ENCODE measurements at regions not wholly inside any gene's neighbourhood (a gene's known extent, or its start where the extent isn't known, plus 50 kb on each side); places are given as distances from the start of the nearest gene placed in this dataset. TPM values are rescaled to one million over a fixed set of nuclear protein-coding genes. Genes with fewer than 3 reads are reported as not detected.

DNA sequence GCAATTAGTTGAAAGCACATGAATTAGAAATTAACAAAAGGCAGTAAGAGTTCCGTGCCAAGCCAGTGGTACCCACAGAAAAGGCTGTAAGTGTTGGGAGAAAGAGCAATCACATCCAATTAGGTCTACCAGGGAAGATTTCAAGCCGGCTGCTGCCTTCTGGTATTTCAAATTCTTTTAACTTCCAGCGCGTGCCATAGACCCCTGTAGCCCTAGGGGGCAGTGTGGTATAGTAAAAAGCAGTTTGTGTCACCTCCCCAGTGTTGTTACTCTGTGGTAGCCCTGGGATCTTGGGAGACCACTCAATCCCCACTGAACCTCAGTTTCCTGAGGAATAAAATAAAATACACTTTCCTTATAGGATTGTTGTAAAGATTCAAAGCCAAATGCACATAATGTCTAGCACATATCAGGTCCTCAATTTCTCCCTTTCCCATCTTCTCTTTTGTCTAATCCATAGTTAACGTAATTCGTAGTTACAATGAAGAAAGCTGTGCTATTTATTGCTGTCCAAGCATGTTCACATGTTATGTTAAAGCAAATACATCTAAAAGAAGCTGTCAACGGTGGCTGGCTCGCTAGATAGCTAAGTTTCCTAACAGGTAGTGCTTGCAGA lies 230.2 kb downstream of the TDRD3 start:
- TF ChIP-seq CTCF (IDR thresholded peaks at IDR 0.05), result no peak
- DNase-seq (ENCODE audit: low spot score) (no peak), ATAC-seq (ENCODE audit: low FRiP score) (no peak)

Small RNA genes in the stretch of these regions (small RNA-seq; reads per million reads assigned to genes)
- not detected for gene MIR3169
- gene RNY3P5, result not detected

Measured in omental fat pad (tissue), 3 donors.